OCI-LY7 (cell line): ENCODE measurements at regions not wholly inside any gene's neighbourhood (a gene's known extent, or its start where the extent isn't known, plus 50 kb on each side); places are given as distances from the start of the nearest gene placed in this dataset.

Experiments
- BruUV-seq: library from RNA; stranded (reverse); fragments of 400-500 nt; replicated peaks from 2 replicates; lab custom pipeline; 2021; lab: Mats Ljungman, UMichigan
- CTCF ChIA-PET: fragments of 300-600 bp; sonication (Branson Sonifier 250); formaldehyde crosslinking; loops from one replicate; lab custom pipeline; 2022; ENCODE audit warnings: antibody characterized with exemption; ENCODE audit not compliant: unreplicated experiment; lab: Charles Lee
- POLR2A ChIA-PET: fragments of 300-600 bp; sonication (Branson Sonifier 250); formaldehyde crosslinking; loops from one replicate; lab custom pipeline; 2022; ENCODE audit warnings: antibody characterized with exemption; lab: Charles Lee
- DNase-seq: peaks from one replicate; pipeline ENCODE4 v3.0.0-alpha.2; 2015; ENCODE audit warnings: low spot score
- H2AFZ ChIP-seq: fragments of 200-600 bp; sonication (generic), shearing (Covaris generic); 2 replicates; pipeline ENCODE4 v1.6.1; 2014; ENCODE audit warnings: mild to moderate bottlenecking, antibody characterized with exemption, low read length, moderate library complexity
- H3K27ac ChIP-seq: fragments of 200-600 bp; sonication (generic); 2 replicates; pipeline ENCODE4 v1.5.1; 2014; ENCODE audit warnings: mixed run types, low read depth, mild to moderate bottlenecking, moderate library complexity, low read length, inconsistent platforms; ENCODE audit not compliant: poor library complexity, severe bottlenecking
- H3K36me3 ChIP-seq: fragments of 200-600 bp; sonication (generic); 2 replicates; pipeline ENCODE4 v1.6.1; 2014; ENCODE audit warnings: mild to moderate bottlenecking, antibody characterized with exemption, low read length, moderate library complexity, mixed read lengths; ENCODE audit not compliant: insufficient read depth
- H3K4me1 ChIP-seq: fragments of 200-600 bp; sonication (generic); 2 replicates; pipeline ENCODE4 v1.5.1; 2014; ENCODE audit warnings: mild to moderate bottlenecking, low read length; ENCODE audit not compliant: insufficient read depth, poor library complexity, severe bottlenecking
- H3K4me2 ChIP-seq: fragments of 200-600 bp; sonication (generic); 2 replicates; pipeline ENCODE4 v1.6.1; 2014; ENCODE audit warnings: mild to moderate bottlenecking, low read length
- H3K4me3 ChIP-seq: fragments of 200-600 bp; sonication (generic); 2 replicates; pipeline ENCODE4 v1.5.1; 2014; ENCODE audit warnings: mild to moderate bottlenecking, low read depth, low read length; ENCODE audit not compliant: poor library complexity, severe bottlenecking
- H3K79me2 ChIP-seq: fragments of 200-600 bp; sonication (generic); 2 replicates; pipeline ENCODE4 v1.6.1; 2016; ENCODE audit warnings: low read depth, mild to moderate bottlenecking, low read length, moderate library complexity, mixed read lengths; ENCODE audit not compliant: insufficient read depth
- H3K9me2 ChIP-seq: fragments of 200-600 bp; sonication (generic); 2 replicates; pipeline ENCODE4 v1.6.1; 2016; ENCODE audit warnings: mild to moderate bottlenecking, low read length, mixed read lengths; ENCODE audit not compliant: insufficient read depth
- H3K9me3 ChIP-seq: fragments of 200-600 bp; sonication (generic); 2 replicates; pipeline ENCODE4 v1.6.1; 2014; ENCODE audit warnings: mild to moderate bottlenecking, mixed run types, low read length, mixed read lengths
- H4K20me1 ChIP-seq: fragments of 200-600 bp; sonication (generic); 2 replicates; pipeline ENCODE4 v1.6.1; 2014; ENCODE audit warnings: mild to moderate bottlenecking, antibody characterized with exemption, low read length, moderate library complexity, mixed read lengths; ENCODE audit not compliant: insufficient read depth
- CTCF ChIP-seq: fragments of 200-600 bp; sonication (generic); conservative IDR thresholded peaks from 2 replicates; pipeline ENCODE4 v1.5.1; 2014; ENCODE audit warnings: mild to moderate bottlenecking, antibody characterized with exemption, low read length, moderate library complexity, mixed read lengths
- EZH2phosphoT487 ChIP-seq: fragments of 200-600 bp; sonication (generic); IDR thresholded peaks from 2 replicates; pipeline ENCODE4 v1.6.1; 2018; ENCODE audit warnings: low read depth, borderline replicate concordance, mild to moderate bottlenecking, mixed run types, antibody characterized with exemption, low read length, moderate library complexity, mixed read lengths
- intact Hi-C: fragments of 100-400 bp; cut with micrococcal nuclease; formaldehyde crosslinking; loops from one replicate; pipeline ENCODE4 v1.10.0; 2022; ENCODE audit not compliant: unreplicated experiment

GRCh38 chr14:56731187-56731586 is 79.1 kb downstream of the OTX2 start:
- no peak for DNase-seq
- no peaks in the 10 kb centered on the region for H3K4me1 ChIP-seq
- no peaks in the 10 kb centered on the region for H3K9me2 ChIP-seq
- no peak overlapping the region for H3K4me2 ChIP-seq
- intact Hi-C loops = no loop called here
- POLR2A ChIA-PET = interaction anchor here (0.6 to 0.7 kb wide), 3 partner anchors 130 to 786 kb away, joined by 3 to 4 read pairs (median 3); no protein-coding TSS in a partner anchor
- no peaks in the 10 kb centered on the region for H3K36me3 ChIP-seq
- TF ChIP-seq CTCF = no peak
- no peak for TF ChIP-seq EZH2phosphoT487
- CTCF ChIA-PET = no interaction called here
- no peaks in the 10 kb centered on the region for H4K20me1 ChIP-seq
- H2AFZ ChIP-seq = no peak overlapping the region
- H3K79me2 ChIP-seq = no peaks in the 10 kb centered on the region
- H3K9me3 ChIP-seq = no peaks in the 10 kb centered on the region
- no peak overlapping the region for H3K4me3 ChIP-seq
- H3K27ac ChIP-seq = no peak overlapping the region
- no TSS peak for BruUV-seq

GRCh38 chr14:56730538-56731145 is 79.6 kb downstream of the OTX2 start:
- POLR2A ChIA-PET = interaction anchor here (0.6 to 0.7 kb wide), 2 partner anchors 131 to 787 kb away, joined by 3 read pairs; no protein-coding TSS in a partner anchor
- BruUV-seq = no TSS peak

More at GRCh38 chr14:56730538-56731145, 79.6 kb downstream of the OTX2 start:
- no peak overlapping the region for H3K4me3 ChIP-seq
- no peaks in the 10 kb centered on the region for H3K9me2 ChIP-seq
- DNase-seq = no peak
- H2AFZ ChIP-seq = no peak overlapping the region
- H4K20me1 ChIP-seq = no peaks in the 10 kb centered on the region
- H3K79me2 ChIP-seq = no peaks in the 10 kb centered on the region
- no peaks in the 10 kb centered on the region for H3K36me3 ChIP-seq
- CTCF ChIA-PET = no interaction called here
- no peaks in the 10 kb centered on the region for H3K9me3 ChIP-seq
- TF ChIP-seq EZH2phosphoT487 (no peak), CTCF (no peak)
- H3K4me2 ChIP-seq = no peak overlapping the region
- no peaks in the 10 kb centered on the region for H3K4me1 ChIP-seq
- intact Hi-C loops = no loop called here
- H3K27ac ChIP-seq = no peak overlapping the region
